IMR-90 (cell line): ENCODE measurements at regions not wholly inside any gene's neighbourhood (a gene's known extent, or its start where the extent isn't known, plus 50 kb on each side); places are given as distances from the start of the nearest gene placed in this dataset.

Experiments
- ATAC-seq: fragments of 200-7000 bp; cut with Tn5 transposase; 2 replicates; pipeline ENCODE4 v1.9.1; 2020; ENCODE audit warnings: low read depth, mild to moderate bottlenecking, moderate library complexity
- BruUV-seq: library from RNA; stranded (reverse); fragments of 400-500 nt; replicated peaks from 2 replicates; lab custom pipeline; 2021; lab: Mats Ljungman, UMichigan
- CTCF ChIA-PET: fragments of 300-600 bp; formaldehyde crosslinking; extraction: SDS; loops from one replicate; lab custom pipeline; 2021; ENCODE audit warnings: antibody characterized with exemption; lab: Yijun Ruan, JAX
- POLR2A ChIA-PET: fragments of 300-600 bp; sonication (Branson Sonifier 250); formaldehyde crosslinking; loops from one replicate; lab custom pipeline; 2022; ENCODE audit warnings: antibody characterized with exemption; ENCODE audit not compliant: unreplicated experiment; lab: Charles Lee
- DNase-seq: peaks from one replicate; pipeline ENCODE4 v3.0.0; 2013
- H2AFZ ChIP-seq: replicated peaks from 2 replicates; pipeline ENCODE3; 2013; ENCODE audit warnings: low read length, mild to moderate bottlenecking; ENCODE audit not compliant: poor library complexity
- H2AK5ac ChIP-seq: 2 replicates; pipeline ENCODE4 v1.6.1; 2013; ENCODE audit warnings: low read depth, low read length, inconsistent platforms
- H2AK9ac ChIP-seq: replicated peaks from 2 replicates; pipeline ENCODE3; 2013; ENCODE audit warnings: mild to moderate bottlenecking, low read depth, low read length, moderate library complexity; ENCODE audit not compliant: poor library complexity
- H2BK120ac ChIP-seq: 2 replicates; pipeline ENCODE4 v1.6.1; 2013; ENCODE audit warnings: low read depth, low read length, inconsistent platforms
- H2BK15ac ChIP-seq: 3 replicates; pipeline ENCODE4 v1.6.1; 2013; ENCODE audit warnings: low read depth, low read length, inconsistent platforms
- H2BK20ac ChIP-seq: 2 replicates; pipeline ENCODE4 v1.6.1; 2013; ENCODE audit warnings: low read depth, mild to moderate bottlenecking, inconsistent platforms, low read length, moderate library complexity
- H2BK5ac ChIP-seq: 2 replicates; pipeline ENCODE4 v1.6.1; 2013; ENCODE audit warnings: mild to moderate bottlenecking, low read depth, low read length, inconsistent platforms; ENCODE audit not compliant: poor library complexity, severe bottlenecking
- H3K14ac ChIP-seq: replicated peaks from 2 replicates; pipeline ENCODE4 v1.6.1; 2013; ENCODE audit warnings: low read depth, low read length, inconsistent platforms
- H3K18ac ChIP-seq: 2 replicates; pipeline ENCODE4 v1.6.1; 2013; ENCODE audit warnings: low read depth, low read length, control low read depth
- H3K23ac ChIP-seq: 2 replicates; pipeline ENCODE4 v1.6.1; 2013; ENCODE audit warnings: low read depth, low read length, inconsistent platforms
- H3K27ac ChIP-seq: 2 replicates; pipeline ENCODE4 v1.5.1; 2013; ENCODE audit warnings: mild to moderate bottlenecking, control low read depth, low read length; ENCODE audit not compliant: insufficient read depth
- H3K27me3 ChIP-seq: 2 replicates; pipeline ENCODE4 v1.6.1; 2013; ENCODE audit warnings: low read length; ENCODE audit not compliant: control insufficient read depth, insufficient read depth
- H3K36me3 ChIP-seq: 2 replicates; pipeline ENCODE4 v1.6.1; 2013; ENCODE audit warnings: low read length, mixed read lengths; ENCODE audit not compliant: control insufficient read depth, insufficient read depth
- H3K4ac ChIP-seq: 2 replicates; pipeline ENCODE4 v1.6.1; 2013; ENCODE audit warnings: low read depth, low read length, inconsistent platforms
- H3K4me1 ChIP-seq: 2 replicates; pipeline ENCODE4 v1.6.1; 2013; ENCODE audit warnings: low read length, mixed read lengths; ENCODE audit not compliant: control insufficient read depth, insufficient read depth
- H3K4me2 ChIP-seq: 2 replicates; pipeline ENCODE4 v1.6.1; 2013; ENCODE audit warnings: low read depth, mild to moderate bottlenecking, control low read depth, low read length, moderate library complexity
- H3K4me3 ChIP-seq: 2 replicates; pipeline ENCODE4 v1.5.1; 2013; ENCODE audit warnings: low read depth, mild to moderate bottlenecking, control low read depth, low read length, moderate library complexity; ENCODE audit not compliant: insufficient read depth
- H3K56ac ChIP-seq: 2 replicates; pipeline ENCODE4 v1.6.1; 2013; ENCODE audit warnings: low read length, inconsistent platforms; ENCODE audit not compliant: insufficient read depth; ENCODE audit errors: extremely low read depth
- H3K79me1 ChIP-seq, 2 experiments: 2 replicates each; pipeline ENCODE4 v1.6.1; 2013; ENCODE audit warnings: low read length in 2 of 2, inconsistent platforms in 1 of 2, low read depth in 1 of 2
- H3K9ac ChIP-seq: 2 replicates; pipeline ENCODE4 v1.6.1; 2013; ENCODE audit warnings: low read depth, low read length, control low read depth
- H3K9me1 ChIP-seq: 2 replicates; pipeline ENCODE4 v1.6.1; 2013; ENCODE audit warnings: low read length, inconsistent platforms; ENCODE audit not compliant: insufficient read depth
- H3K9me3 ChIP-seq: 2 replicates; pipeline ENCODE4 v1.6.1; 2013; ENCODE audit warnings: low read length; ENCODE audit not compliant: control insufficient read depth, insufficient read depth
- H4K20me1 ChIP-seq: 2 replicates; pipeline ENCODE4 v1.6.1; 2013; ENCODE audit warnings: low read length, inconsistent platforms; ENCODE audit not compliant: insufficient read depth
- H4K5ac ChIP-seq: 2 replicates; pipeline ENCODE4 v1.6.1; 2013; ENCODE audit warnings: mild to moderate bottlenecking, low read depth, low read length, control low read depth
- H4K8ac ChIP-seq, 2 experiments: 2 replicates each; pipeline ENCODE4 v1.6.1; 2013; ENCODE audit warnings: low read depth in 2 of 2, low read length in 2 of 2, control low read depth in 1 of 2, inconsistent platforms in 1 of 2
- H4K91ac ChIP-seq: 2 replicates; pipeline ENCODE4 v1.6.1; 2013; ENCODE audit warnings: low read depth, low read length, inconsistent platforms; ENCODE audit not compliant: insufficient read depth
- BHLHE40 ChIP-seq: fragments of 150-350 bp; IDR thresholded peaks from 2 replicates; pipeline ENCODE4 v1.6.1; 2016; ENCODE audit warnings: mild to moderate bottlenecking, low read depth, low read length
- CEBPB ChIP-seq: IDR thresholded peaks from 2 replicates; pipeline ENCODE4 v1.6.1; 2012; ENCODE audit warnings: low read depth, low read length, improper control_type of control experiment
- CHD1 ChIP-seq: IDR thresholded peaks from 2 replicates; pipeline ENCODE4 v1.6.1; 2012; ENCODE audit warnings: low read depth, low read length, improper control_type of control experiment
- MAZ ChIP-seq: IDR thresholded peaks from 2 replicates; pipeline ENCODE4 v1.6.1; 2012; ENCODE audit warnings: low read depth, mild to moderate bottlenecking, low read length, improper control_type of control experiment, moderate library complexity, borderline replicate concordance
- NFE2L2 ChIP-seq: fragments of 150-350 bp; IDR thresholded peaks from 2 replicates; pipeline ENCODE4 v1.6.1; 2016; ENCODE audit warnings: low read depth, mild to moderate bottlenecking, low read length
- POLR2A ChIP-seq: IDR thresholded peaks from 2 replicates; pipeline ENCODE4 v1.6.1; 2012; ENCODE audit warnings: mild to moderate bottlenecking, low read depth, low read length
- RFX5 ChIP-seq: IDR thresholded peaks from 2 replicates; pipeline ENCODE4 v1.8.0; 2012; ENCODE audit warnings: low read depth, mild to moderate bottlenecking, low read length, moderate library complexity
- WGBS, 2 experiments: methylation state at CpG; one replicate each; pipeline versions ENCODE4 v1.1.5 to v1.1.7; 2013; ENCODE audit warnings: missing lambda C conversion rate in 2 of 2; ENCODE audit not compliant: insufficient read length in 1 of 2; ENCODE audit errors: extremely low coverage in 2 of 2; 5-methylcytosine and 5-hydroxymethylcytosine counted together
- dilution Hi-C: fragments of 300-500 bp; cut with HindIII; formaldehyde crosslinking; loops from one replicate; pipeline ENCODE4 v1.14.3; 2018; ENCODE audit warnings: low sequenced_read_pairs; ENCODE audit not compliant: unreplicated experiment
- in situ Hi-C: fragments of 300-500 bp; cut with MboI; formaldehyde crosslinking; loops from 3 replicates; pipeline ENCODE4 v1.14.3; 2019; ENCODE audit warnings: low sequenced_read_pairs, inconsistent platforms, mixed read lengths
- intact Hi-C: fragments of 100-400 bp; cut with micrococcal nuclease; formaldehyde crosslinking; loops from 2 replicates; pipeline ENCODE4 v1.10.0; 2022
- TF ChIP-seq, protein P1 (sequence below): fragments of 150-350 bp; IDR thresholded peaks from 2 replicates; pipeline ENCODE4 v1.6.1; 2016; ENCODE audit warnings: low read depth, mild to moderate bottlenecking, low read length, moderate library complexity, borderline replicate concordance
- TF ChIP-seq, protein P2 (sequence below): fragments of 150-350 bp; IDR thresholded peaks from 2 replicates; pipeline ENCODE4 v1.6.1; 2017; ENCODE audit warnings: mild to moderate bottlenecking, antibody characterized with exemption, low read length, low read depth

DNA sequence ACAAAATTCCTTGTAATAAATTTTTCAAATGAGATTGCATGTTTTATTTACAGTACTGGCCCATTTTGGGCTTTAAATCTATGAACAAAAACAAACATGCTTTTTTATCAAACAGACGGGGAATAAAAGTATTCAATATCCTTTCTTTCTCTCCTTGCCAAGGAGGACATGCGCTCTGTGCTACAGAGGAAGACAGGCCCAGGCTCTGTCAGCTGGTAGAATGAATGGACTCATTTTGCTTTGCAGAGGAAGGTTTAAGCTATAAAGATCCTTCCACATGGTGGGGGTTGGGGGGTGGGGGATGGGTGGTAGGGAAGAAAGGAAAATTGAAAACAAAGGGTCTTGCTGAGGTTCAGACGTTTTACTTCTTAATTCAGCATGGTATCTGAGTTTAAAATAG lies 575.6 kb downstream of the INSC start:
- Histone ChIP-seq H3K4me1 (no peaks in the 10 kb centered on the region; the same call in 1 of the 2 replicates), H3K4me2 (no peak overlapping the region), H2BK5ac (no peak overlapping the region), H3K9me3 (no peaks in the 10 kb centered on the region), H2AFZ (no peak overlapping the region), H2BK120ac (no peak overlapping the region), H2AK5ac (no peak overlapping the region), H3K4me3 (no peak overlapping the region), H3K4ac (no peak overlapping the region), H3K14ac (no peak overlapping the region), H2BK20ac (no peak overlapping the region), H4K91ac (no peak overlapping the region), H3K79me1 (no peaks in the 10 kb centered on the region), H3K27me3 (no peaks in the 10 kb centered on the region), H4K20me1 (no peaks in the 10 kb centered on the region), H3K36me3 (no peaks in the 10 kb centered on the region), H2BK15ac (no peak overlapping the region), H4K8ac (no peak overlapping the region), H4K5ac (no peak overlapping the region), H3K9ac (no peak overlapping the region), H3K27ac (no peak overlapping the region), H2AK9ac (no peak overlapping the region), H3K18ac (no peak overlapping the region), H3K9me1 (0 out of 2 replicates have a peak, but pooled peaks cover 6% of the 10 kb centered on the region), H3K56ac (no peak overlapping the region), H3K23ac (no peak overlapping the region)
- no TSS peak for BruUV-seq
- WGBS, 2 experiments = no CpG with 5 or more reads among the region's 3 CpGs
- POLR2A ChIA-PET = interaction anchor here (0.6 kb wide), 1 partner anchor 111 kb away, joined by 10 read pairs; no protein-coding TSS in a partner anchor
- TF ChIP-seq CHD1 = no peak
- TF ChIP-seq, protein P1, sequence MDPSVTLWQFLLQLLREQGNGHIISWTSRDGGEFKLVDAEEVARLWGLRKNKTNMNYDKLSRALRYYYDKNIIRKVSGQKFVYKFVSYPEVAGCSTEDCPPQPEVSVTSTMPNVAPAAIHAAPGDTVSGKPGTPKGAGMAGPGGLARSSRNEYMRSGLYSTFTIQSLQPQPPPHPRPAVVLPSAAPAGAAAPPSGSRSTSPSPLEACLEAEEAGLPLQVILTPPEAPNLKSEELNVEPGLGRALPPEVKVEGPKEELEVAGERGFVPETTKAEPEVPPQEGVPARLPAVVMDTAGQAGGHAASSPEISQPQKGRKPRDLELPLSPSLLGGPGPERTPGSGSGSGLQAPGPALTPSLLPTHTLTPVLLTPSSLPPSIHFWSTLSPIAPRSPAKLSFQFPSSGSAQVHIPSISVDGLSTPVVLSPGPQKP = no peak
- no peak for TF ChIP-seq NFE2L2
- TF ChIP-seq, protein P2, sequence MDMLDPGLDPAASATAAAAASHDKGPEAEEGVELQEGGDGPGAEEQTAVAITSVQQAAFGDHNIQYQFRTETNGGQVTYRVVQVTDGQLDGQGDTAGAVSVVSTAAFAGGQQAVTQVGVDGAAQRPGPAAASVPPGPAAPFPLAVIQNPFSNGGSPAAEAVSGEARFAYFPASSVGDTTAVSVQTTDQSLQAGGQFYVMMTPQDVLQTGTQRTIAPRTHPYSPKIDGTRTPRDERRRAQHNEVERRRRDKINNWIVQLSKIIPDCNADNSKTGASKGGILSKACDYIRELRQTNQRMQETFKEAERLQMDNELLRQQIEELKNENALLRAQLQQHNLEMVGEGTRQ = no peak
- TF ChIP-seq POLR2A = no peak
- TF ChIP-seq CEBPB = no peak
- no peak for TF ChIP-seq BHLHE40
- no peak for TF ChIP-seq RFX5
- TF ChIP-seq MAZ = no peak
- in situ Hi-C loops (no loop called here), intact Hi-C loops (no loop called here), dilution Hi-C loops (no loop called here)
- DNase-seq = no peak
- ATAC-seq = no peak
- CTCF ChIA-PET = no interaction called here
